ENCODE measurements at regions not wholly inside any gene's neighbourhood (a gene's known extent, or its start where the extent isn't known, plus 50 kb on each side); places are given as distances from the start of the nearest gene placed in this dataset.
A peak's percentile ranks its signal among the peaks of the same experiment; 100 is the strongest.

GRCh38 chr18:3380384-3380961, 69.5 kb upstream of the TGIF1 start:
- no peak for FAIRE-seq
- no peaks in the 10 kb centered on the region for H3K9me3 ChIP-seq
- ATAC-seq: peak in 1 of 4 donors; percentile 34
- intact Hi-C loops (cut with DNase I): no loop called here
- H3K4me1 ChIP-seq: no peaks in the 10 kb centered on the region
- TF ChIP-seq CTCF (IDR thresholded peaks at IDR 0.05): no peak
- no peak overlapping the region for H3K4me3 ChIP-seq
- H3K27ac ChIP-seq: no peak overlapping the region
- no peaks in the 10 kb centered on the region for H3K27me3 ChIP-seq
- no peaks in the 10 kb centered on the region for H3K36me3 ChIP-seq
- no peak for DNase-seq
- 70 to 73% methylated on average over 10 of the region's 10 CpGs for WGBS, 2 donors

GRCh38 chr18:3383381-3383915, 66.5 kb upstream of the TGIF1 start:
- intact Hi-C loops (cut with DNase I): no loop called here
- H3K4me3 ChIP-seq: no peak overlapping the region
- ATAC-seq (no peak), DNase-seq (no peak), FAIRE-seq (no peak)
- WGBS, 2 donors: 57 to 58% methylated on average over 5 of the region's 5 CpGs
- H3K9me3 ChIP-seq: no peaks in the 10 kb centered on the region
- H3K27me3 ChIP-seq: no peaks in the 10 kb centered on the region
- H3K27ac ChIP-seq: no peak overlapping the region
- no peak for TF ChIP-seq CTCF (IDR thresholded peaks at IDR 0.05)
- no peaks in the 10 kb centered on the region for H3K4me1 ChIP-seq
- H3K36me3 ChIP-seq: no peaks in the 10 kb centered on the region

GRCh38 chr18:3384664-3385563, 65.1 kb upstream of the TGIF1 start:
- H3K36me3 ChIP-seq: no peaks in the 10 kb centered on the region
- no peak overlapping the region for H3K4me3 ChIP-seq
- 60 to 69% methylated on average over 11 of the region's 11 CpGs for WGBS, 2 donors
- intact Hi-C loops (cut with DNase I): no loop called here
- H3K9me3 ChIP-seq: no peaks in the 10 kb centered on the region
- FAIRE-seq (no peak), DNase-seq (no peak), ATAC-seq (no peak)
- TF ChIP-seq CTCF (IDR thresholded peaks at IDR 0.05): no peak
- H3K4me1 ChIP-seq: no peaks in the 10 kb centered on the region
- H3K27ac ChIP-seq: no peak overlapping the region
- no peaks in the 10 kb centered on the region for H3K27me3 ChIP-seq

- no peaks in the 10 kb centered on the region for H3K27me3 ChIP-seq
- intact Hi-C loops (cut with DNase I): no loop called here
- H3K9me3 ChIP-seq: no peaks in the 10 kb centered on the region
- no peak overlapping the region for H3K4me3 ChIP-seq
- FAIRE-seq (no peak), DNase-seq (no peak), ATAC-seq (no peak)
- WGBS, 2 donors: 89 to 100% methylated on average over 1 of the region's 1 CpG
- H3K27ac ChIP-seq: no peak overlapping the region
- H3K36me3 ChIP-seq: no peaks in the 10 kb centered on the region
- no peaks in the 10 kb centered on the region for H3K4me1 ChIP-seq
- no peak for TF ChIP-seq CTCF (IDR thresholded peaks at IDR 0.05)
Observed at GRCh38 chr18:3388323-3388722, 61.6 kb upstream of the TGIF1 start.

- no peak for FAIRE-seq
- no peaks in the 10 kb centered on the region for H3K9me3 ChIP-seq
- no peak for ATAC-seq
- H3K36me3 ChIP-seq: no peaks in the 10 kb centered on the region
- intact Hi-C loops (cut with DNase I): no loop called here
- H3K27ac ChIP-seq: no peak overlapping the region
- no peak for TF ChIP-seq CTCF (IDR thresholded peaks at IDR 0.05)
- H3K4me3 ChIP-seq: no peak overlapping the region
- H3K4me1 ChIP-seq: no peaks in the 10 kb centered on the region
- H3K27me3 ChIP-seq: no peaks in the 10 kb centered on the region
- 61 to 74% methylated on average over 4 of the region's 4 CpGs for WGBS, 2 donors
- no peak for DNase-seq
Observed at GRCh38 chr18:3388980-3389379, 61.0 kb upstream of the TGIF1 start.

Measured in pancreas (tissue), 10 donors.